ENCODE measurements at regions not wholly inside any gene's neighbourhood (a gene's known extent, or its start where the extent isn't known, plus 50 kb on each side); places are given as distances from the start of the nearest gene placed in this dataset.
"Not testable (repeated sequence)": the region's sequence is repeated elsewhere in the genome, so short reads cannot be mapped to it uniquely, and the experiment has no call there.

DNA sequence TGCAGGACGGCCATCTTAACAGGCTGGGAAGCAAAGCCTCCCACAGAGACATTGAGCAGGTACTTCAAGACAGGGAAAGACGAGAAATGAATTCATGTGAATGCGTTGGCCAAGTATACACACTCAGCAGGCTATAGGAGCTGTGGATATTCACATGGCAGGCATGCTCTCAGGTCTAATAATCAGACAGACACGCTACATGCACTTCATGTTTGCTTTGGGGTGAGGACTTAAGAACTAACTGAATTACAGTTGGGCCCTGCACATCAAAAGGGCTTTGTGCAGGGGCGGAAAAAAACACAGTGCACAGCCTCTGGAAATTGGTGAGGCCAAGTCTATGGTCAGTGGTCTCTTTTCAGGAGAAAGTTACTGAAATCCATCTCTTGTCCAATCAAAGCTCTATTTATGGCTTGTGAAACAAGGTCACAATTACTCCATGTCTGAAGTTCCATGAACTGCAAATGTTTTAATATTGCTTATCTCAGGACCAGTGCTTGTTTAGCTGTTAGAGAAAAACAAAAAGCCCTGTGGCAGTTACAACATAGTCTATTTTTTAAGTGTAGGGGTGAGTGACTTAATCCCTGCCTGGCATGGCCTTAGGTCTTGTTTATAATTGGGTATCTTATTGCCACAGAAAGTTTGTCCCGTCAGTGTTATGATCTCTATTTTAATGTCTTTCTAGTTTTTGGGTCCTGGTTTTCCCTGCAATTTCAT, 100.6 kb upstream of the GOLGA6L6 start:
- TF ChIP-seq, protein P1, sequence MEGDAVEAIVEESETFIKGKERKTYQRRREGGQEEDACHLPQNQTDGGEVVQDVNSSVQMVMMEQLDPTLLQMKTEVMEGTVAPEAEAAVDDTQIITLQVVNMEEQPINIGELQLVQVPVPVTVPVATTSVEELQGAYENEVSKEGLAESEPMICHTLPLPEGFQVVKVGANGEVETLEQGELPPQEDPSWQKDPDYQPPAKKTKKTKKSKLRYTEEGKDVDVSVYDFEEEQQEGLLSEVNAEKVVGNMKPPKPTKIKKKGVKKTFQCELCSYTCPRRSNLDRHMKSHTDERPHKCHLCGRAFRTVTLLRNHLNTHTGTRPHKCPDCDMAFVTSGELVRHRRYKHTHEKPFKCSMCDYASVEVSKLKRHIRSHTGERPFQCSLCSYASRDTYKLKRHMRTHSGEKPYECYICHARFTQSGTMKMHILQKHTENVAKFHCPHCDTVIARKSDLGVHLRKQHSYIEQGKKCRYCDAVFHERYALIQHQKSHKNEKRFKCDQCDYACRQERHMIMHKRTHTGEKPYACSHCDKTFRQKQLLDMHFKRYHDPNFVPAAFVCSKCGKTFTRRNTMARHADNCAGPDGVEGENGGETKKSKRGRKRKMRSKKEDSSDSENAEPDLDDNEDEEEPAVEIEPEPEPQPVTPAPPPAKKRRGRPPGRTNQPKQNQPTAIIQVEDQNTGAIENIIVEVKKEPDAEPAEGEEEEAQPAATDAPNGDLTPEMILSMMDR (IDR thresholded peaks at IDR 0.05; ENCODE audit: control insufficient read depth, extremely low read depth, insufficient read depth), result no peak

DNA sequence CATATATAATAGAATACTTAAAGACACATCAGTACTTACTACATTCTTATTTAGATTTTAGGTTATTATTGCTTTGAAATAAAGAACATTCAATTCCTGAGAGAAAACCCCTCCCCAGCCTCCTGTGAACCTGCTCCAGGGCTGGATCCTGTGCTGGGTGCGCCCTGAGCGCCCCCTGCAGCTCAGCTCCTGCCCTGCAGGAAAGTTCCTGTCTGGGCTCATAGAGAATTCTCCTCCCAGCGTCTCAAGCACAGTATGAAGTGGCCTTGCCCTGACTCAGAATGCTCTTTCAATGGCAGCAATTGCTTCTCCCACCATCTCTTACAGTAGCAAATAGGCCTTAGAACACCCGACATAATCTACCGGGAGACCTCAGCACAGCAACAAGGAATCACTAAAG, 98.8 kb upstream of the GOLGA6L6 start:
- not testable (repeated sequence) for DNase-seq (ENCODE audit: low read depth); H3K4me3 ChIP-seq (ENCODE audit: low read depth, low read length)

More for the DNA sequence above, 100.6 kb upstream of the GOLGA6L6 start:
- no peak overlapping the region for H3K4me3 ChIP-seq (ENCODE audit: low read depth, low read length)
- peak; percentile 78 for DNase-seq (ENCODE audit: low read depth)

DNA sequence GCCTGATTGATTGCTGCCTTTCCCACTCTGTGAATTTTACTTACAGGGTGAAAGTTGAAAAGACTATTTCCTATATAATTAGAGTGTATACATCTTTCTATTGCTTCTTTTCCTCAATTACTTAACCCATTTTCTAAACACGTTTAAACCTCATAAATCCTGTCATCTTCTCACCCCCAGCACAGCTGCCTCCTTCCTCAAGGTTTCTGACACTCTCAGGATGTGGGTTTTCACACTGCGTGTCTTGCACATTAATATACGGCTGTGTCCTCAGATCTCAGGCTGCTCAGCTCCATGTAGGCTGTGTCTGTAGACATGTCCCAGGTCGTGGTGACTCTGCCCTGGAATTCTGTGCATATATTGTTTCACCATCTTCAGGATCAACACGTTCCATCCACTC, 97.6 kb upstream of the GOLGA6L6 start:
- H3K4me3 ChIP-seq (ENCODE audit: low read depth, low read length); DNase-seq (ENCODE audit: low read depth): not testable (repeated sequence)

DNA sequence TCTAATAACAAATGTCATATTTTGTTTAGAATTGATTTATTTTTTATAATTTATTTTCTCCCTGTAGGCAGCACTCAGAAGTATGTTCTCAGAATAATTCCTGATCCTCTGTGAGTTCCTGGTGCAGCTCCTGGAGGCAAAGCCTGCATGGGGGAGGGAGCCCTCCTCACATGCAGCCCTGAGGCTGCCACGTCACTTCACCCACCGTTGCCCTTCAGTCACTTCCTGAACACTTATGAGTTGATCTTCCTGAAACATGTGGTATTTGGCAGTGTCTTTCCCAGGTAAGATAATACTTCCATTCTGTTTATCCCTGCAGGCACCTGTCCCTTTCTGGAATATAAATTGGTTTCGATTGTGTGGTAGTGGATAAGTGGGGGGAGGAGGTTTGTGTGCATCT, 95.9 kb upstream of the GOLGA6L6 start:
- DNase-seq (ENCODE audit: low read depth); H3K4me3 ChIP-seq (ENCODE audit: low read depth, low read length): not testable (repeated sequence)

DNA sequence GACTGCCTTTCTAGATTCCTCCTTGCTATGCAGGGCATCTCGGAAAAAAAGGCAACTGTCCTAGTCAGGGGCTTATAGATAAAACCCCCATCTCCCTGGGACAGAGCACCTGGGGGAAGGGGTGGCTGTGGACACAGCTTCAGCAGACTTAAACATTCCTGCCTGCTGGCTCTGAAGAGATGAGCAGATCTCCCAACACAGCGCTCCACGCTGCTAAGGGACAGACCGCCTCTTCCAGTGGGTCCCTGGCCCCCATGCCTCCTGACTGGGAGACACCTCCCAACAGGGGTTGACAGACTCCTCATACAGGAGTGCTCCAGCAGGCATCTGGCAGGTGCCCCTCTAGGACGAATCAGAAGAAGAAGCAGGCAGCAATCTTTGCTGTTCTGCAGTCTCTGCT, 87.9 kb upstream of the GOLGA6L6 start:
- H3K4me3 ChIP-seq (ENCODE audit: low read depth, low read length); DNase-seq (ENCODE audit: low read depth): not testable (repeated sequence)

DNA sequence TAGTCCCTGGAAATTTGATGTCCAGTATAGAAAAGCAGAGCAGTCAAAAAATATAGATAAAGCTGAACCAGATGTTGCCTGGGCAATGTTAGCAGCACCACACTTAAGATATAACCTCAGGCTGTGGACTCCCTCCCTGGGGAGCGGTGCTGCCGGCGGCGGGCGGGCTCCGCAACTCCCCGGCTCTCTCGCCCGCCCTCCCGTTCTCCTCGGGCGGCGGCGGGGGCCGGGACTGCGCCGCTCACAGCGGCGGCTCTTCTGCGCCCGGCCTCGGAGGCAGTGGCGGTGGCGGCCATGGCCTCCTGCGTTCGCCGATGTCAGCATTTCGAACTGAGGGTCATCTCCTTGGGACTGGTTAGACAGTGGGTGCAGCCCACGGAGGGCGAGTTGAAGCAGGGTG, 86.9 kb upstream of the GOLGA6L6 start:
- not testable (repeated sequence) for H3K4me3 ChIP-seq (ENCODE audit: low read depth, low read length); DNase-seq (ENCODE audit: low read depth)

DNA sequence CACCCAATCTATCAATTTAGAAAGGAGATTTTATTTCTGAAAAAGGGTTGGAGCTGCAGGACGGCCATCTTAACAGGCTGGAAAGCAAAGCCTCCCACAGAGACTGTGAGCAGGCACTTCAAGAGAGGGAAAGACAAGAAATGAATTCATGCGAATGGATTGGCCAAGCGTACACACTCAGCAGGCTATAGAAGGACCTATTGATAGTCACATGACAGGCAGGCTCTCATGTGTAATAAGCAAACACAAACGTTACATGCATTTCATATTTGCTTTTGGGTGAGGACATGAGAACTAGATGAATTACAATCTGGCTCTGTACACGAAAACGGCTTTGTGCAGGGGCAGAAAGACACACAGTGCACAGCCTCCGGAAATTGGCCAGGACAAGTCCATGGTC, 83.9 kb upstream of the GOLGA6L6 start:
- not testable (repeated sequence) for DNase-seq (ENCODE audit: low read depth); H3K4me3 ChIP-seq (ENCODE audit: low read depth, low read length)

DNA sequence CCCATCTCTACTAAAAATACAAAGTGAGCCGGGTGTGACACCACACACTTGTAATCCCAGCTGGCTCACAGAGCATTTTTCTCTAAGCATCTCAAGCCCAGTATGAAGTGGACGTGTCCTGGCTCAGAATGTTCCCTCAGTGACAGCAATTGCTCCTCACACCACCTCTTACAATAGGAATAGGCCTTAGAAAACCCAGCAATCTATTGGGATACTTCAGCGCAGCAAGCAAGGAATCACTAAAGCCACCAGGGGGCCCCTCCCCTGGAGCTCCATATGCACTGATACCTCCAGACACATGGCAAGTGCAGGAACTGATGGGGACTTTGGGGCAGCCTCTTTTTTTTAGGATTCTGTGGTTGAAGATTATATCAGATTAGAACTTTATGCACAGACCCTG, 82.5 kb upstream of the GOLGA6L6 start:
- not testable (repeated sequence) for H3K4me3 ChIP-seq (ENCODE audit: low read depth, low read length); DNase-seq (ENCODE audit: low read depth)
- TF ChIP-seq, protein P1 (IDR thresholded peaks at IDR 0.05; ENCODE audit: control insufficient read depth, extremely low read depth, insufficient read depth), result 0 out of 2 replicates have a peak, but pooled peaks have one; percentile 17

DNA sequence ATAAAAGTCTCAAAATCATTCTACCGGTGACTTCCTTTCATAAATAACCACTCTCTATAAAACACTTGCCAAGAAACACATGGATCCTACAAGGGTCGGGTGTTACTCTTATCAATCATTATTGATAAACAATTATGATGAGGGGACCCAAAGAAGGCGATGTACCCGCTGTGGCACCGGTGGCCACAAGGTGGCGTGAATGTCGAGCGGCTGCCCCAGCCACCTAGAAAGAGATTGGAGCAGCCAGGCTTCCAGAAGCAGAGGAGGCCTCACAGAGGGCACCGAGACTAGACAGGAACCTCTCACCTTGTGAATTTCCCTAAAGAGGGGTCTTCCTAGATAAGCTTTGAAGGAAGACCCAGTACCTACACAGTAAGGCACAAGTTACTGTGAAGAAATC, 80.5 kb upstream of the GOLGA6L6 start:
- DNase-seq (ENCODE audit: low read depth); H3K4me3 ChIP-seq (ENCODE audit: low read depth, low read length): not testable (repeated sequence)

DNA sequence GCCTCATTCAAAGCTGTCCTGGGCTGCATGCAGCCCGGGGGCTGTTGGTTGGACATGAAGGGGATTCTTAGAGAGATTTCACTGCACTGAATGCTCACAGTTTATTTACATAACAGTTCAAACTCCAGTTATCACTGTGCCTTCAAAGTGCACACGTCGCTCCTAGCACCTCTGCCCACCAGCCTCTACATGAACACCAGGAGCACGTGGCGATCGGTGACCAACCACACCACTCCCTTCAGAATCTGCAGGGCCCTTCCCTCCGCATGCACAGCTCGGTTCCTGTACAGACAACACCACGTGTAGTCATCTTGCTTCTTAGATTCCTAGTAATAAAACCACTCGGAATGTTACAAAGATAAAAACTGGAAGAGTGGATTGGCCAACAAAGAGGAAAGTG, 72.9 kb upstream of the GOLGA6L6 start:
- not testable (repeated sequence) for DNase-seq (ENCODE audit: low read depth); H3K4me3 ChIP-seq (ENCODE audit: low read depth, low read length)

DNA sequence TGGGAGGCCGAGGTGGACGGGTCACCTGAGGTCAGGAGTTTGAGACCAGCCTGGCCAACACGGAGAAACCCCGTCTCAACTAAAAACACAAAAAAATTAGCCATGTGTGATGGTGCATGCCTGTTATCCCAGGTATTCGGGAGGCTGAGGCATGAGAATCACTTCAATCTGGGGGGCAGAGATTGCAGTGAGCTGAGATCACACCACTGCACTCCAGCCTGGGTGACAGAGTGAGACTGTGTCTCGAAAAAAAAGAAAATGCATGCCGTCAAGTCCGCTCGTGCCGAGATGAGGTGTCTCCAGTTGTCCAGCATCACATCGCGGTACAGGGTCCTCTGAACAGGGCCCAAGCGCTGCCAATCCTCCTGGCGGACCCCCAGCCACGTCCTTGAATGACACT, 71.2 kb upstream of the GOLGA6L6 start:
- H3K4me3 ChIP-seq (ENCODE audit: low read depth, low read length); DNase-seq (ENCODE audit: low read depth): not testable (repeated sequence)

DNA sequence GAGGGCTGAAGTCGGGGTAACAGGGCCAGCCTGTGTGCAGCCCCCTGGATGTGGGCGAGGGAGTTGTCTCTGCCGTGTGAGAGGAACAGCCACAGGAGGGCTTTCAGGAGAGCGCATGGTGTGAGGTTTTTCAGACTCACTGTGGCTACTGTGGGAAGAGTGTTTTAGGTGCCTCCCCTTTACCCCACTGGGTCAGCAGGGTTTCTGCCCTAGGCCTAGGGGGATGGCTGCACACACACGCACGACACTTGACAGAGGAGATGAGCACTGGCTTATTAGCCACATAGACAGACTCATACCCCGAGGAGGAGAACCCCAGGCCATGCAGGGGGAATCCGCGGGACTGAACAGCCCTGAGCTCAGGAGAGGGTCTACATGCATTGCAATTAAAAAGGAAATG, 70.8 kb upstream of the GOLGA6L6 start:
- not testable (repeated sequence) for H3K4me3 ChIP-seq (ENCODE audit: low read depth, low read length); DNase-seq (ENCODE audit: low read depth)

DNA sequence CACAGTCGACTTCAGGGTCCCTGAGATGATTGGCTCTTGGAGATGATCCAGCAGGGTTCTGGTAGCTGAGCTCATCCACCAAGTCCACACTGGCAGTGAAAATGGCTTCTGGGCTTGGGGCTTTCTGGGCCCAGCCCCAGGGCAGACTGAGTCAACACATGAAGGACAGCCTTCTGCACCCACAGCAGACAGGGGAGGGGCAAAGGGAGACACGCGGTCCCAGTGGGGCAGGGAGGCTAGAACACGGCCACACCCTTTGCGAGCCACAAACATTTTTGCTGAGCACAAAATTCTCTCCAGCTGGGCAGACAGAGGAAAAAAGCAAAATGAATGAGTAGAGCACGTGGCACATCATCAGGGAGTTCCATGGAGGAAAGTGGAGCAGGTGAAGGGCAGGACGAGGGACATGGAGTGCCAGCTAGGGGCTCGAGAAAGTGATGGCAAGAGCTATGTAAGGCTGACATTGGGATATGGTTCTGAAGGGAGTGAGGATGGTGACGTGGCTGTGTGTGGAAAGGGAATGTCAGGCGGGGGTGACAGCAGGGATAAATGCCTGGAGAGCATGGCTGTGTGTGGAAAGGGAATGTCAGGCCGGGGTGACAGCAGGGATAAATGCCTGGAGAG, 70.2 kb upstream of the GOLGA6L6 start:
- not testable (repeated sequence) for H3K4me3 ChIP-seq (ENCODE audit: low read depth, low read length); DNase-seq (ENCODE audit: low read depth)

DNA sequence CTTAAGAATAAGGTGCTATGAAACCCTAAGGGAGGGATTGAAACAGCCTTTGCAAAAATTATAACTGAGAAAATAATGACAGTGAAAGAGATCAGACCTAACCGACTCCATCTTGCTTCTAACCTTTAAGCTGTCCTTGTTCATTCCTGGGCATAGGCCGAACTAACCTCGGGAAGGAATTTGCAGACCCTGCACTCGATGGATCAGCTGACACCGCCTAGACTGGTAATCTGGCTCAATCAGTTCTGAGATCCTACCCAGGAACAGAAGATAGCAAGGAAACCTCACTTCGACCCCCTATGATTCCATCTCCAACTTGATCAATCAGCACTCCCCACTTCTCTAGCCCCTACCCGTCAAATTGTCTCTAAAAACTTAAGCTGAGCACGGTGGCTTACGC, 66.6 kb upstream of the GOLGA6L6 start:
- DNase-seq (ENCODE audit: low read depth); H3K4me3 ChIP-seq (ENCODE audit: low read depth, low read length): not testable (repeated sequence)

DNA sequence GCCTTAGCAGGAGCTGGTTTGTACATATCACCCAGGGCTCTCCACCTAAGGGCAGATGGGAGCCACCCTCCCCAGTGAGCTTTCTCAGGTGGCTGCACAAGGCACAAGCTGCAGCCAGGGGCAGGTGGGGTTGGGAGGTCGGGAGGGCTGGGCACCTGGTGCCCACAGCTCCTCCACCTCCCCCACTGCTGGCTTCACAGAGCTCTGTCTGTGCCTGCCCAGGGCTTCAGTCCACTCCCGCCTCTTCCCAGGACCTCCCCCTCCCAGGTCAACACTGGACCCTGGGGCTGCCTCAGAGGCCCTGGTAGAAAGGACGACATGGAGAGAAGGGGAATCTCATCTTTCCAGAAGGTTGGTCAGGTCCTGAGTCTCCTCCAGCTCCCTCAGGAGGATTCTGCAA, 55.6 kb upstream of the GOLGA6L6 start:
- H3K4me3 ChIP-seq (ENCODE audit: low read depth, low read length); DNase-seq (ENCODE audit: low read depth): not testable (repeated sequence)

DNA sequence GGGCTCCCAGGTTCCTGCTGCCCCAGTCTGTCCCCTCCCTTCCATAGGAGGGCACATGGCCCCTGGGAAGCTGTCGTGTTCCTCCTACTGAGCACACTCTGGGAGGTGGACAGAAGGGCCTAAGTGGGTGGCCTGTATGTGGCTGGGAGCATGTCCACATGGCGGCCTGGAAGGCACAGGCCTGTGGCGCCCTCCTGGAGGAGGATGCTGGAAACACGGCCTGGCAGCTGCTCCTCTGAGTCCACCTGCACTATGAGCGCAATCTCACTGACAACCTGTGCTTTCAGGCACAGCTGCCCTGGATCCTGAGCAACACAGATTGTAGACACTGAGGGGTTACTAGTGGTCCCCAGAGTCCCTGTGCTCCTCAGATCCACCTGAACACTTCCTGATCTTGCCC, 52.6 kb upstream of the GOLGA6L6 start:
- not testable (repeated sequence) for DNase-seq (ENCODE audit: low read depth); H3K4me3 ChIP-seq (ENCODE audit: low read depth, low read length)

DNA sequence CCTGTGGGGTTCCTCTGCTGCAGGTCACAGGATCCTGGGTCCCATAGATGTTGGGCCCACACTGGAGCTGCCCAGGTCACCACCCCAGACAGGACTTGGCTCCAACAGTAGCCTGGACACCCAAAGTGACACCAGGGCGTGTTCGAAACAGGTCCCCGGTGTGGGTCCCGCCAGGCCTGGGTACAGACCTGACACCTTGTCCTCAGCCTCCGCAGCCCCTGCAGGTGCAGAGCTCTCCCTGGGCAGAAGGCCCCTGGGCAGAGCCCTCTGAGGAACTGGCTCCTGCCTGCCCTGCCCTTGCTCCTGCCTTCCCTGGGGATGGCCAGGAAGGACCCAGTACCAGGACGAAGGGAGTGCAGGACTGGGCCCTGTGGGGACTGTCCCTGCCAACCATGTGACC, 50.3 kb upstream of the GOLGA6L6 start:
- not testable (repeated sequence) for H3K4me3 ChIP-seq (ENCODE audit: low read depth, low read length); DNase-seq (ENCODE audit: low read depth)
